Common myeloid progenitor, CD34-positive (primary cell): ENCODE measurements at regions not wholly inside any gene's neighbourhood (a gene's known extent, or its start where the extent isn't known, plus 50 kb on each side); places are given as distances from the start of the nearest gene placed in this dataset.

ENCODE experiments used
- CTCF ChIA-PET: fragments of 350-600 bp; sonication (Branson Sonifier 250); formaldehyde crosslinking; loops from one replicate; lab custom pipeline; 2021; ENCODE audit warnings: antibody characterized with exemption; lab: Charles Lee
- POLR2A ChIA-PET: fragments of 350-600 bp; sonication (Branson Sonifier 250); formaldehyde crosslinking; loops from one replicate; lab custom pipeline; 2021; ENCODE audit warnings: antibody characterized with exemption; lab: Charles Lee
- DNase-seq, 3 donors: peaks; one replicate each; pipeline versions ENCODE4 v3.0.0 to v3.0.0-alpha.2; 2013
- H3K27ac ChIP-seq, 2 experiments: 1 replicate in 1 of 2; 2 replicates in 1 of 2; pipeline ENCODE4 v1.7.0; 2013; ENCODE audit warnings: inconsistent platforms in 2 of 2, low read length in 2 of 2, mild to moderate bottlenecking in 2 of 2, low read depth in 1 of 2, moderate library complexity in 1 of 2; ENCODE audit not compliant: severe bottlenecking in 2 of 2, insufficient read depth in 1 of 2, poor library complexity in 1 of 2
- H3K27me3 ChIP-seq, 5 experiments: replicated peaks in 2 of 5; 1 replicate in 3 of 5; 2 replicates in 2 of 5; pipeline versions ENCODE4 v1.6.1 to v1.7.0; 2013; ENCODE audit warnings: low read length in 4 of 5, mild to moderate bottlenecking in 2 of 5, moderate library complexity in 2 of 5, inconsistent platforms in 1 of 5; ENCODE audit not compliant: insufficient read depth in 5 of 5, control insufficient read depth in 4 of 5
- H3K36me3 ChIP-seq, 4 experiments: 1 replicate in 2 of 4; 2 replicates in 2 of 4; pipeline versions ENCODE4 v1.6.1 to v1.7.0; 2013; ENCODE audit warnings: low read length in 3 of 4, control low read depth in 1 of 4, mild to moderate bottlenecking in 1 of 4; ENCODE audit not compliant: control insufficient read depth in 4 of 4, insufficient read depth in 4 of 4
- H3K4me1 ChIP-seq, 4 experiments: 1 replicate in 3 of 4; 2 replicates in 1 of 4; pipeline versions ENCODE4 v1.6.1 to v1.7.1; 2013; ENCODE audit warnings: low read length in 3 of 4, mild to moderate bottlenecking in 3 of 4, control low read depth in 1 of 4, inconsistent platforms in 1 of 4, moderate library complexity in 1 of 4; ENCODE audit not compliant: control insufficient read depth in 4 of 4, insufficient read depth in 4 of 4; ENCODE audit errors: control extremely low read depth in 1 of 4
- H3K4me3 ChIP-seq, 7 experiments: 1 replicate in 4 of 7; 2 replicates in 3 of 7; pipeline versions ENCODE4 v1.5.1 to v1.7.0; 2013; ENCODE audit warnings: mild to moderate bottlenecking in 7 of 7, low read length in 6 of 7, moderate library complexity in 6 of 7, inconsistent platforms in 2 of 7, low read depth in 2 of 7, control low read depth in 1 of 7; ENCODE audit not compliant: insufficient read depth in 4 of 7, control insufficient read depth in 1 of 7; ENCODE audit errors: extremely low read depth in 1 of 7
- H3K9me3 ChIP-seq, 5 experiments: 1 replicate in 4 of 5; 2 replicates in 1 of 5; pipeline versions ENCODE4 v1.6.1 to v1.7.1; 2013; ENCODE audit warnings: low read length in 4 of 5, mild to moderate bottlenecking in 2 of 5, inconsistent platforms in 1 of 5, low read depth in 1 of 5, moderate library complexity in 1 of 5; ENCODE audit not compliant: control insufficient read depth in 4 of 5, insufficient read depth in 2 of 5; ENCODE audit errors: control extremely low read depth in 1 of 5
- WGBS: methylation state at CpG from one replicate; pipeline ENCODE4 v1.1.5; 2013; ENCODE audit not compliant: insufficient coverage; 5-methylcytosine and 5-hydroxymethylcytosine counted together

DNA sequence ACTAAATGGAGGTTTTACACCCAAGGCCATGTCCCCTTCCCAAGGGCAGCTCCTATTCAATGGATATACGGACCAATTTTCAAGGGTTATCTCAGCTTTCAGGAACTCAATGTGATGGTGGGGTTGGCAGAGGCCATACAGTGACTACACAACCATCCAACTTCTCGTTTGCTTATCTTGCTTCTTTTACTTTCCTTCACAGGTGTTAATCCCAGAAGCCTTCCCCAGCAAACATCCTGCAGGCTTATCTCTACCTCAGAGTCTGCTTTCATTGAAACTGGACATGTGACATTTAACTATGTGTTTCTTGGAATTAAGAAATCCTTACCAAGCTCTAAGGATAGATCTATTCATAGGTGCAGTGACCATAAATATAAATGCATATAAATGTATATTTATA is 443.8 kb upstream of the CDH20 start:
- 88% methylated on average over 1 of the region's 2 CpGs for WGBS
- Histone ChIP-seq H3K9me3 (no peaks in the 10 kb centered on the region), H3K36me3 (no peaks in the 10 kb centered on the region), H3K4me3 (no peak overlapping the region), H3K4me1 (no peaks in the 10 kb centered on the region), H3K27ac (no peak overlapping the region), H3K27me3 (no peaks in the 10 kb centered on the region)
- ChIA-PET POLR2A (no interaction called here), CTCF (no interaction called here)
- no peak for DNase-seq

DNA sequence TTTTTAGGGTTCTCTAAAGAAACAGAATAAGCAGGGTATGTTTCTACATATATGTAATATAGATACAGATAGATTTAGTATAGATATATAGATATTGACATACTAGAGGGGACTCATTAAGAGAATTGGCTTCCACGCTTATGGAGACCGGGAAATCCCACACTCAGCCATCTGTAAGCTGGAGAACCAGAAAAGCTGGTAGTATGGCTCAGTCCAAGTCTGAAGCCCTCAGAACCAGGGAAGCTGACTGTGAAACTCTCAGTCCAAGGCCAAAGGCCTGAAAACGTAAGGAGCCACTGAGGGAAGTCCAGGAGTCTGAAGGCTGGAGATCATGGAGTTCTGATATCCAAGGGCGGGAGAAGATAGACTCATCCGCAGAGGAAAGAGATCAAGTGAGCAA is 441.3 kb upstream of the CDH20 start:
- ChIA-PET POLR2A (interaction anchor here (0.6 kb wide), 1 partner anchor 159 kb away, joined by 3 read pairs; no protein-coding TSS in a partner anchor), CTCF (no interaction called here)
- 97% methylated on average over 5 of the region's 5 CpGs for WGBS
- DNase-seq = no peak
- no peaks in the 10 kb centered on the region for H3K4me1 ChIP-seq
- H3K4me3 ChIP-seq = no peak overlapping the region
- no peak overlapping the region for H3K27ac ChIP-seq
- H3K27me3 ChIP-seq = no peaks in the 10 kb centered on the region
- H3K36me3 ChIP-seq = no peaks in the 10 kb centered on the region
- no peaks in the 10 kb centered on the region for H3K9me3 ChIP-seq

DNA sequence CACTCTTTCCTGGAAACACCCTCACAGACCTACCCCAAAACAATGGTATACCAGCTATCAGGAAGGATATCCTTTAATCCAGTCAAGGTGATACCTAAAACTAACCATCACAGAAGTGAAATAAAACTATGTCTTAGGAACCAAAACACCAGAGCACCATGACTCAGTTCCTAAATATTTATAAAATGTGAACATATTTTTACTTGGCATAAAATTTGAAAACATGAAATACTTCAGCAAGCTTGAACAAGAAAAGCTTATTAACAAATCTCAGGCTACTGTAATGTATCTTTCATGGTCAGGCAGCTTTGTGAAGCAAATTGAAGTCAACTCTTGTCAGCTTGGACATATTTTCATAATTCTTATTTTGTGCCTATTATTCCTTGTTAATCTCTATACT is 440.8 kb upstream of the CDH20 start:
- CTCF ChIA-PET = no interaction called here
- H3K4me1 ChIP-seq = no peaks in the 10 kb centered on the region
- no peaks in the 10 kb centered on the region for H3K36me3 ChIP-seq
- H3K9me3 ChIP-seq = no peaks in the 10 kb centered on the region
- H3K27me3 ChIP-seq = no peaks in the 10 kb centered on the region
- H3K4me3 ChIP-seq = no peak overlapping the region
- POLR2A ChIA-PET = no interaction called here
- H3K27ac ChIP-seq = no peak overlapping the region
- DNase-seq = no peak

DNA sequence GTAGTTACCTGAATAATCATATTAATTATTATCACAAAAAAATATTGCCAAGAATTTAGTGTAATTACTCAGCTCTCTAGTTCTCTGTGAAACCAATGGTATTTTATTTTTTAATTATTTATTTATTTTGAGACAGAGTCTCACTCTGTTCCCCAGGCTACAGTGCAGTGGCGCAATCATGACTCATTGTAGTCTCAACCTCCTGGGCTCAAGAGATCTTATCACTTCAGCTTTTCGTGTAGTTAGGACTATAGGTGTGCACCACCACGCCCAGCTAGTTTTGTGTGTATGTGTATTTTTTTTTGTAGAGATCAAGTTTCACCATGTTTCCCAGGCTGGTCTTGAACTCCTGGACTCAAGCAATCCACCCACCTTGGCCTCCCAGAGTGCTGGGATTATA is 440.4 kb upstream of the CDH20 start:
- no peaks in the 10 kb centered on the region for H3K36me3 ChIP-seq
- no peak for DNase-seq
- 88% methylated on average over 1 of the region's 3 CpGs for WGBS
- POLR2A ChIA-PET = no interaction called here
- no peaks in the 10 kb centered on the region for H3K4me1 ChIP-seq
- CTCF ChIA-PET = no interaction called here
- no peaks in the 10 kb centered on the region for H3K9me3 ChIP-seq
- no peak overlapping the region for H3K27ac ChIP-seq
- H3K27me3 ChIP-seq = no peaks in the 10 kb centered on the region
- no peak overlapping the region for H3K4me3 ChIP-seq

DNA sequence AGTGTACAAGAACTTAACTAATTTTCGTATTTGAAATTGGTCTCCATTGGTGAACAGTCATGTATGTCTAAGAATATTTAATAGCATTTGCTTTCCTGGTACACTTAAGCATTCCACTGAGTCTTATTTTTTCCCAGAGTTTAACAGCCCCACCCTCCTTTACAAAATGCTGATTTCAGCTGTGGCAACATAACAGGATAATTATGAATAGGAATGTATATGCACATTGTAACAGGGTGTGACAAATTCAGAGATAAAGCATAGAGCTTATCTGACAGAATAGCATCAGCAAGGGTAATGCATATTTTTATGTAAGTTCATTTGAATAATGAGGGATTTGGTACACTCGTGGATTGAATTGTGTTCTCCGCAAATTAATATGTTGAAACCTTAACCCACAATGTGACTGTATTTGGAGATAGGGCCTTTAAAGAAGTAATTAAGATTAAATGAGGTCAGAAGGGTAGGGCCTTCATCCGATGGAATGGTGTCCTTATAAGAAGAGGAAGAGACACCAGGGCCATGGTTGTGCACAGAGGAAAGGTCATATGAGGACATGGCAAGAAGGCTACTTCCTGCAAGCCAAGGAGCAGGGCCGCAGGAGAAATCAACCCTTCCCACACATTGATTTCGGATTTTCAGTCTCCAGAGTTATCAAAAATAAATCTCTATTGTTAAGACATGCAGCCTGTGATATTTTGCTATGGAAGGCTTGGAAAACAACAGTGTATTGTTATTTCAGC is 439.7 kb upstream of the CDH20 start:
- POLR2A ChIA-PET = no interaction called here

DNA sequence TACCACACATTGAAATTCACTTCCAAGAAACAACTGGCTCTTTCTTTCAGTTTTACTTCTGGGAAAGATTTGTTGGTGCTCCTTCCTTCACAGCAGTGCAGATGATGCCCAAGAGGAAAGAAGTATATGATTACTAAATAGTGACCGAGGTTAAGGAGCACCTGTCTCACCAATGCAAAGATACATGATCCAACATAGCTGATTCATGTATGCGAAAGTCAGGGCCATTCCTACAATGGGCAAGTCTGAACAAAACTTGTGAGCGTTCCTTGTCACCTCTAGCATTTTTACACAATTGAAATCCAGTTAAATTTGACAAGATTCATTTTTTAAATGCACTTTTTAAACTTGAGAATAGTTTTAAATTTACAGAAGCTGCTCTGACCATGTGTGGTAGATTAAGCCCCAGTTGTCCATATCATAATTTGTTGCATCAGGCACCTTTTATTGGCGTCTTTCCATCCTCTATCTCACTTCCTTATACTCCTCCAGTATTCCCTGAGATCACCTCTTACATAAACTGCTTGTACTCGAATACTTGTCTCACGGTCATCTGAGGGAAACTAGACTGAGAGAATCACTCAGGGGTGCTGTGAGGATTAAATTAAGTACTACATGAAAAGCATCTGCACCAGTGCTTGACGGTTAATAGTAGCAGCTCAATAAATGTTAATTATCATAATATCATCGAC is 438.8 kb upstream of the CDH20 start:
- Histone ChIP-seq H3K4me3 (no peak overlapping the region), H3K9me3 (no peaks in the 10 kb centered on the region), H3K27ac (no peak overlapping the region), H3K4me1 (no peaks in the 10 kb centered on the region), H3K36me3 (no peaks in the 10 kb centered on the region), H3K27me3 (no peaks in the 10 kb centered on the region)
- ChIA-PET CTCF (no interaction called here), POLR2A (no interaction called here)
- no peak for DNase-seq
- 94% methylated on average over 5 of the region's 8 CpGs for WGBS

More for the DNA sequence above, 439.7 kb upstream of the CDH20 start:
- no peaks in the 10 kb centered on the region for H3K4me1 ChIP-seq
- CTCF ChIA-PET = no interaction called here
- no peak for DNase-seq
- H3K9me3 ChIP-seq = no peaks in the 10 kb centered on the region
- H3K27me3 ChIP-seq = no peaks in the 10 kb centered on the region
- 100% methylated on average over 2 of the region's 6 CpGs for WGBS
- H3K36me3 ChIP-seq = no peaks in the 10 kb centered on the region
- H3K27ac ChIP-seq = no peak overlapping the region
- H3K4me3 ChIP-seq = no peak overlapping the region

DNA sequence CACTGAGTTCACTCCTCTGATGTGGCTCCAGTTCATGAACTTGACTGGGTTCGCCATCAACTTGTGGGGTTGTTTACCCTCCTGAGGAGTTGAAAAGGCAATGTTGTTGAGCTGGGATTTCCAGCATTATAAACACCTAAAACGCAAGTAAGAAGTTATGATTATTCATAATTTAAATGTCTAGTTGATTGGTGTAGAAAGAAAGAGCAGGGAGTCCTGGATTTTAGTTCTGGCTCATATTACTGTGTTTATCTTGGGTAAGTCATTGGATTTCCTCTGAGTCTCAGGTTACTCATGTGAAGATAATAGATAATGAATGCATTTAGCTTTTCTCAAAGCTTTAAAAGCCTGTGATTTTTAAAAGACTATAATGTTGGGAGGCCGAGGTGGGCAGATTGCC is 438.0 kb upstream of the CDH20 start:
- H3K4me1 ChIP-seq = no peaks in the 10 kb centered on the region
- H3K9me3 ChIP-seq = no peaks in the 10 kb centered on the region
- no peak overlapping the region for H3K4me3 ChIP-seq
- no peaks in the 10 kb centered on the region for H3K36me3 ChIP-seq
- no peak for DNase-seq
- WGBS = 100% methylated on average over 2 of the region's 3 CpGs
- H3K27me3 ChIP-seq = no peaks in the 10 kb centered on the region
- POLR2A ChIA-PET = no interaction called here
- H3K27ac ChIP-seq = no peak overlapping the region
- CTCF ChIA-PET = no interaction called here
